ENCODE measurements at regions not wholly inside any gene's neighbourhood (a gene's known extent, or its start where the extent isn't known, plus 50 kb on each side); places are given as distances from the start of the nearest gene placed in this dataset.

- DNase-seq (ENCODE audit: extremely low spot score, unreplicated experiment), result no peak
- TF ChIP-seq CTCF (conservative IDR thresholded peaks at IDR 0.05), result no peak
- Mint-ChIP-seq H3K4me1 (ENCODE audit: unreplicated experiment) (no peaks in the 10 kb centered on the region), H3K27me3 (no peaks in the 10 kb centered on the region), H3K36me3 (no peaks in the 10 kb centered on the region), H3K4me3 (no peak overlapping the region), H3K9me3 (no peaks in the 10 kb centered on the region), H3K27ac (no peak overlapping the region)
Observed at GRCh38 chrX:155673338-155673737, 60.6 kb upstream of the TMLHE start.

- Mint-ChIP-seq H3K9me3 (no peaks in the 10 kb centered on the region), H3K27ac (no peak overlapping the region), H3K4me1 (ENCODE audit: unreplicated experiment) (no peaks in the 10 kb centered on the region), H3K36me3 (no peaks in the 10 kb centered on the region), H3K27me3 (no peaks in the 10 kb centered on the region), H3K4me3 (no peak overlapping the region)
- DNase-seq (ENCODE audit: extremely low spot score, unreplicated experiment), result no peak
- no peak for TF ChIP-seq CTCF (conservative IDR thresholded peaks at IDR 0.05)
Observed at GRCh38 chrX:155666741-155667140, 54.0 kb upstream of the TMLHE start.

Measured in type B pancreatic cell (in vitro differentiated cells).